ENCODE measurements at regions not wholly inside any gene's neighbourhood (a gene's known extent, or its start where the extent isn't known, plus 50 kb on each side); places are given as distances from the start of the nearest gene placed in this dataset.

- Histone ChIP-seq H3K79me2 (replicated peaks; ENCODE audit: insufficient read depth) (no peaks in the 10 kb centered on the region), H3K4me2 (no peak overlapping the region), H2AFZ (no peak overlapping the region), H3K9me2 (ENCODE audit: insufficient read depth) (no peaks in the 10 kb centered on the region), H3K27ac (ENCODE audit: low read depth) (no peak overlapping the region), H3F3A (replicated peaks; ENCODE audit: low read depth) (no peaks in the 10 kb centered on the region), H4K20me1 (replicated peaks; ENCODE audit: insufficient read depth) (no peaks in the 10 kb centered on the region), H3K4me1 (ENCODE audit: insufficient read depth) (no peaks in the 10 kb centered on the region), H3K4me3 (no peak overlapping the region), H3K27me3 (ENCODE audit: insufficient read depth) (no peaks in the 10 kb centered on the region), H3K36me3 (ENCODE audit: insufficient read depth) (no peaks in the 10 kb centered on the region)
- ATAC-seq, result peak; percentile 39; the same call in 1 of the 3 replicates
- Mint-ChIP-seq H3K9me3 (no peaks in the 10 kb centered on the region), H3K27ac (0 out of 2 replicates have a peak overlapping the region, but pooled peaks have one; percentile 7), H3K4me3 (no peak overlapping the region), H3K27me3 (ENCODE audit: insufficient read depth, low read depth, poor library complexity) (no peaks in the 10 kb centered on the region), H3K36me3 (ENCODE audit: low read depth) (no peaks in the 10 kb centered on the region), H3K4me1 (peaks cover 24% of the 10 kb centered on the region; the same call in 2 of the 3 replicates)
- DNase-seq (ENCODE audit: low spot score), result peak; percentile 20
- TF ChIP-seq STAT1 (IDR thresholded peaks at IDR 0.05; ENCODE audit: unreplicated experiment) (no peak), ZNF114 (CRISPR knock-in tag; IDR thresholded peaks at IDR 0.05) (no peak), EZH2phosphoT487 (IDR thresholded peaks at IDR 0.05; ENCODE audit: unreplicated experiment) (no peak), JUNB (IDR thresholded peaks at IDR 0.05; ENCODE audit: unreplicated experiment) (no peak), CREB1 (CRISPR knock-in tag; IDR thresholded peaks at IDR 0.05; ENCODE audit: low read depth) (no peak), NANOG (IDR thresholded peaks at IDR 0.05; ENCODE audit: borderline replicate concordance) (no peak), ZNF331 (CRISPR knock-in tag; IDR thresholded peaks at IDR 0.05; ENCODE audit: low read depth) (no peak), REST (IDR thresholded peaks at IDR 0.05; ENCODE audit: unreplicated experiment) (no peak), EZH2 (IDR thresholded peaks at IDR 0.05; ENCODE audit: low read depth, unreplicated experiment) (no peak), POLR2AphosphoS5 (IDR thresholded peaks at IDR 0.05; ENCODE audit: low read depth) (no peak), ETS1 (IDR thresholded peaks at IDR 0.05) (no peak)
- TF ChIP-seq, protein P1, sequence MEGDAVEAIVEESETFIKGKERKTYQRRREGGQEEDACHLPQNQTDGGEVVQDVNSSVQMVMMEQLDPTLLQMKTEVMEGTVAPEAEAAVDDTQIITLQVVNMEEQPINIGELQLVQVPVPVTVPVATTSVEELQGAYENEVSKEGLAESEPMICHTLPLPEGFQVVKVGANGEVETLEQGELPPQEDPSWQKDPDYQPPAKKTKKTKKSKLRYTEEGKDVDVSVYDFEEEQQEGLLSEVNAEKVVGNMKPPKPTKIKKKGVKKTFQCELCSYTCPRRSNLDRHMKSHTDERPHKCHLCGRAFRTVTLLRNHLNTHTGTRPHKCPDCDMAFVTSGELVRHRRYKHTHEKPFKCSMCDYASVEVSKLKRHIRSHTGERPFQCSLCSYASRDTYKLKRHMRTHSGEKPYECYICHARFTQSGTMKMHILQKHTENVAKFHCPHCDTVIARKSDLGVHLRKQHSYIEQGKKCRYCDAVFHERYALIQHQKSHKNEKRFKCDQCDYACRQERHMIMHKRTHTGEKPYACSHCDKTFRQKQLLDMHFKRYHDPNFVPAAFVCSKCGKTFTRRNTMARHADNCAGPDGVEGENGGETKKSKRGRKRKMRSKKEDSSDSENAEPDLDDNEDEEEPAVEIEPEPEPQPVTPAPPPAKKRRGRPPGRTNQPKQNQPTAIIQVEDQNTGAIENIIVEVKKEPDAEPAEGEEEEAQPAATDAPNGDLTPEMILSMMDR (conservative IDR thresholded peaks at IDR 0.05; ENCODE audit: low read depth in 2 of 2), result no peak
- TF ChIP-seq, protein P2, sequence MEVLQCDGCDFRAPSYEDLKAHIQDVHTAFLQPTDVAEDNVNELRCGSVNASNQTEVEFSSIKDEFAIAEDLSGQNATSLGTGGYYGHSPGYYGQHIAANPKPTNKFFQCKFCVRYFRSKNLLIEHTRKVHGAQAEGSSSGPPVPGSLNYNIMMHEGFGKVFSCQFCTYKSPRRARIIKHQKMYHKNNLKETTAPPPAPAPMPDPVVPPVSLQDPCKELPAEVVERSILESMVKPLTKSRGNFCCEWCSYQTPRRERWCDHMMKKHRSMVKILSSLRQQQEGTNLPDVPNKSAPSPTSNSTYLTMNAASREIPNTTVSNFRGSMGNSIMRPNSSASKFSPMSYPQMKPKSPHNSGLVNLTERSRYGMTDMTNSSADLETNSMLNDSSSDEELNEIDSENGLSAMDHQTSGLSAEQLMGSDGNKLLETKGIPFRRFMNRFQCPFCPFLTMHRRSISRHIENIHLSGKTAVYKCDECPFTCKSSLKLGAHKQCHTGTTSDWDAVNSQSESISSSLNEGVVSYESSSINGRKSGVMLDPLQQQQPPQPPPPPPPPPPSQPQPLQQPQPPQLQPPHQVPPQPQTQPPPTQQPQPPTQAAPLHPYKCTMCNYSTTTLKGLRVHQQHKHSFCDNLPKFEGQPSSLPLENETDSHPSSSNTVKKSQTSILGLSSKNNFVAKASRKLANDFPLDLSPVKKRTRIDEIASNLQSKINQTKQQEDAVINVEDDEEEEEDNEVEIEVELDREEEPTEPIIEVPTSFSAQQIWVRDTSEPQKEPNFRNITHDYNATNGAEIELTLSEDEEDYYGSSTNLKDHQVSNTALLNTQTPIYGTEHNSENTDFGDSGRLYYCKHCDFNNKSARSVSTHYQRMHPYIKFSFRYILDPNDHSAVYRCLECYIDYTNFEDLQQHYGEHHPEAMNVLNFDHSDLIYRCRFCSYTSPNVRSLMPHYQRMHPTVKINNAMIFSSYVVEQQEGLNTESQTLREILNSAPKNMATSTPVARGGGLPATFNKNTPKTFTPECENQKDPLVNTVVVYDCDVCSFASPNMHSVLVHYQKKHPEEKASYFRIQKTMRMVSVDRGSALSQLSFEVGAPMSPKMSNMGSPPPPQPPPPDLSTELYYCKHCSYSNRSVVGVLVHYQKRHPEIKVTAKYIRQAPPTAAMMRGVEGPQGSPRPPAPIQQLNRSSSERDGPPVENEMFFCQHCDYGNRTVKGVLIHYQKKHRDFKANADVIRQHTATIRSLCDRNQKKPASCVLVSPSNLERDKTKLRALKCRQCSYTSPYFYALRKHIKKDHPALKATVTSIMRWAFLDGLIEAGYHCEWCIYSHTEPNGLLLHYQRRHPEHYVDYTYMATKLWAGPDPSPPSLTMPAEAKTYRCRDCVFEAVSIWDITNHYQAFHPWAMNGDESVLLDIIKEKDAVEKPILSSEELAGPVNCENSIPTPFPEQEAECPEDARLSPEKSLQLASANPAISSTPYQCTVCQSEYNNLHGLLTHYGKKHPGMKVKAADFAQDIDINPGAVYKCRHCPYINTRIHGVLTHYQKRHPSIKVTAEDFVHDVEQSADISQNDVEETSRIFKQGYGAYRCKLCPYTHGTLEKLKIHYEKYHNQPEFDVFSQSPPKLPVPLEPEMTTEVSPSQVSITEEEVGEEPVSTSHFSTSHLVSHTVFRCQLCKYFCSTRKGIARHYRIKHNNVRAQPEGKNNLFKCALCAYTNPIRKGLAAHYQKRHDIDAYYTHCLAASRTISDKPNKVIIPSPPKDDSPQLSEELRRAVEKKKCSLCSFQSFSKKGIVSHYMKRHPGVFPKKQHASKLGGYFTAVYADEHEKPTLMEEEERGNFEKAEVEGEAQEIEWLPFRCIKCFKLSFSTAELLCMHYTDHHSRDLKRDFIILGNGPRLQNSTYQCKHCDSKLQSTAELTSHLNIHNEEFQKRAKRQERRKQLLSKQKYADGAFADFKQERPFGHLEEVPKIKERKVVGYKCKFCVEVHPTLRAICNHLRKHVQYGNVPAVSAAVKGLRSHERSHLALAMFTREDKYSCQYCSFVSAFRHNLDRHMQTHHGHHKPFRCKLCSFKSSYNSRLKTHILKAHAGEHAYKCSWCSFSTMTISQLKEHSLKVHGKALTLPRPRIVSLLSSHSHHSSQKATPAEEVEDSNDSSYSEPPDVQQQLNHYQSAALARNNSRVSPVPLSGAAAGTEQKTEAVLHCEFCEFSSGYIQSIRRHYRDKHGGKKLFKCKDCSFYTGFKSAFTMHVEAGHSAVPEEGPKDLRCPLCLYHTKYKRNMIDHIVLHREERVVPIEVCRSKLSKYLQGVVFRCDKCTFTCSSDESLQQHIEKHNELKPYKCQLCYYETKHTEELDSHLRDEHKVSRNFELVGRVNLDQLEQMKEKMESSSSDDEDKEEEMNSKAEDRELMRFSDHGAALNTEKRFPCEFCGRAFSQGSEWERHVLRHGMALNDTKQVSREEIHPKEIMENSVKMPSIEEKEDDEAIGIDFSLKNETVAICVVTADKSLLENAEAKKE (CRISPR knock-in tag; IDR thresholded peaks at IDR 0.05), result no peak
Measured at GRCh38 chr3:95627293-95627692, 1187.1 kb upstream of the EPHA6 start.

Measured in GM23338 (cell line).